Bronchial epithelial cell (primary cell): ENCODE measurements at regions not wholly inside any gene's neighbourhood (a gene's known extent, or its start where the extent isn't known, plus 50 kb on each side); places are given as distances from the start of the nearest gene placed in this dataset.
A peak's percentile ranks its signal among the peaks of the same experiment; 100 is the strongest.

ENCODE experiments used
- DNase-seq: peaks from one replicate; pipeline ENCODE4 v3.0.0-alpha.2; 2010; ENCODE audit warnings: low read depth
- FAIRE-seq: peaks from 2 replicates; lab custom pipeline; 2011; peaks lifted over from hg19 to GRCh38; lab: Jason Lieb, UNC
- H3K27me3 ChIP-seq: 2 replicates; pipeline ENCODE4 v1.5.1; 2011; ENCODE audit warnings: low read length; ENCODE audit not compliant: control insufficient read depth, insufficient read depth
- H3K36me3 ChIP-seq: 2 replicates; pipeline ENCODE4 v1.5.1; 2011; ENCODE audit warnings: low read length; ENCODE audit not compliant: control insufficient read depth, insufficient read depth
- H3K4me3 ChIP-seq: 2 replicates; pipeline ENCODE4 v1.5.1; 2011; ENCODE audit warnings: mild to moderate bottlenecking, low read depth, low read length, control low read depth
- TF ChIP-seq, protein P1 (sequence below): IDR thresholded peaks from 2 replicates; pipeline ENCODE4 v1.5.1; 2011; ENCODE audit warnings: mild to moderate bottlenecking, moderate library complexity, low read length, control low read depth, inconsistent platforms; ENCODE audit not compliant: insufficient read depth, severe bottlenecking

DNA sequence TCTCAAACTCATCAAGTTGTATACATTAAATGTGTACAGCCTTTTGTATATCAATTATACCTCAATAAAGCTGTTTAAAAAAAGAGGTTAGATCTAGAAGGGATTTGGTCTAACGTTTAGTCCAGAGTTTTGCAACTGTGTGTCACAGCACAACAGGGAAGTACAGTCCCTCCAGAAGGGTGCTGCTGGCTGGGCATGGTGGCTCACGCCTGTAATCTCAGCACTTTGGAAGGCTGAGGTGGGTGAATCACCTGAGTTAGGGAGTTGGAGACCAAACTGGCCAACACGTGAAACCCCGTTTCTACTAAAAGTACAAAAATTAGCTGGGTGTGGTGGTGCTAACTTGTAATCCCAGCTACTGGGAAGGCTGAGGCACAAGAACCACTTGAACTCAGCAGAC, 78.3 kb upstream of the HAO2 start:
- Histone ChIP-seq H3K27me3 (peaks cover 10% of the 10 kb centered on the region), H3K4me3 (no peak overlapping the region), H3K36me3 (no peaks in the 10 kb centered on the region)
- DNase-seq (peak; percentile 76), FAIRE-seq (no peak)
- TF ChIP-seq, protein P1, sequence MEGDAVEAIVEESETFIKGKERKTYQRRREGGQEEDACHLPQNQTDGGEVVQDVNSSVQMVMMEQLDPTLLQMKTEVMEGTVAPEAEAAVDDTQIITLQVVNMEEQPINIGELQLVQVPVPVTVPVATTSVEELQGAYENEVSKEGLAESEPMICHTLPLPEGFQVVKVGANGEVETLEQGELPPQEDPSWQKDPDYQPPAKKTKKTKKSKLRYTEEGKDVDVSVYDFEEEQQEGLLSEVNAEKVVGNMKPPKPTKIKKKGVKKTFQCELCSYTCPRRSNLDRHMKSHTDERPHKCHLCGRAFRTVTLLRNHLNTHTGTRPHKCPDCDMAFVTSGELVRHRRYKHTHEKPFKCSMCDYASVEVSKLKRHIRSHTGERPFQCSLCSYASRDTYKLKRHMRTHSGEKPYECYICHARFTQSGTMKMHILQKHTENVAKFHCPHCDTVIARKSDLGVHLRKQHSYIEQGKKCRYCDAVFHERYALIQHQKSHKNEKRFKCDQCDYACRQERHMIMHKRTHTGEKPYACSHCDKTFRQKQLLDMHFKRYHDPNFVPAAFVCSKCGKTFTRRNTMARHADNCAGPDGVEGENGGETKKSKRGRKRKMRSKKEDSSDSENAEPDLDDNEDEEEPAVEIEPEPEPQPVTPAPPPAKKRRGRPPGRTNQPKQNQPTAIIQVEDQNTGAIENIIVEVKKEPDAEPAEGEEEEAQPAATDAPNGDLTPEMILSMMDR: no peak

DNA sequence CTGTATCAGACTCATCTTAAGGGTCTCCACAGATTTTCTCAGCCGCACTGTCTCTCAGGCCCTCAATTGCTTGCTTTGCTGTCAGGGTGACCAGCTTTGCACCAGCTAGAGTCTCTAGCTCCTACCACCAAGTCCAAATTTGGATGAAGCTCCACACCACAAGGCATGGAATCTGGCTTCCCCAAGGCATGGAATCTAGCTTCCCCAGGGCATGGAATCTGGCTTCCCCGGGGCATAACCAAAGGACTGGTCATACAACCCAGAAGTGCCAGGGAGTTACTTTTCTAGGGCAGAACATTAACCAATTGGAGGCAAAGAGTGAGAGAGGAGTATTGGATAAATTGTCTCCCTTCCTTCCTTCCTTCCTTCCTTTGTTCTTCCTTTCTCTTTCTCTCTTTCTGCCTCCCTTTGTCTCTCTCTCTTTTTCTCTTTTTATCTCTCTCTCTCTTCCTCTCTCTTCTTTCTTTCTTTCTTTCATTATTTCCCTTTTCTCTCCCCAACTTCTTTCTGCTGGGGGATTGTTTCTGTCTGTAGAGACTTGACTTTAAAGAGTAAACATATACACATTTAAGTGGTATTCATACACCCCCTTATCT, 76.9 kb upstream of the HAO2 start:
- Histone ChIP-seq H3K27me3 (peaks cover 14% of the 10 kb centered on the region), H3K36me3 (no peaks in the 10 kb centered on the region), H3K4me3 (no peak overlapping the region)
- no peak for FAIRE-seq
- TF ChIP-seq, protein P1: no peak
- no peak for DNase-seq

DNA sequence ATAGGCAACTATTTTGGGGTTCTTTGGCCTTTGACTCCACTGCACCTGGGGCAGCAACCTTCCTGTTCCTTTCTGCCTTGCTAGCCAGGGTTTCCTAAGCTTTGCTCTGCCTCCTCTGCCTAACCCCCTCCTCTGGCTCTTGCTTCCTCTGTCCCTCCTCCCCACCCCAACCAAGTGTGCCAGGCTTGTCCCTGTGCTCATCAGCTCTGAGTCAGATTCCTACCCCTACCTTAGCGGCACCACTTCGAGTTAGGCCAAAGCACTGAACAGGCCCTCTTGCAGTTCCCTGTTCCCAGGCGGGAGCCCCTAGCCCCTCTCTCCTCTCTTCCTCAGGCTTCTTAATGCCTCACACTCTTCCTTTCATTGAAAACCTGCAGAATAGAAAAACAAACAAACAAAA, 74.8 kb upstream of the HAO2 start:
- FAIRE-seq: no peak
- Histone ChIP-seq H3K27me3 (peaks cover 18% of the 10 kb centered on the region), H3K36me3 (no peaks in the 10 kb centered on the region), H3K4me3 (no peak overlapping the region)
- TF ChIP-seq, protein P1: no peak
- no peak for DNase-seq

DNA sequence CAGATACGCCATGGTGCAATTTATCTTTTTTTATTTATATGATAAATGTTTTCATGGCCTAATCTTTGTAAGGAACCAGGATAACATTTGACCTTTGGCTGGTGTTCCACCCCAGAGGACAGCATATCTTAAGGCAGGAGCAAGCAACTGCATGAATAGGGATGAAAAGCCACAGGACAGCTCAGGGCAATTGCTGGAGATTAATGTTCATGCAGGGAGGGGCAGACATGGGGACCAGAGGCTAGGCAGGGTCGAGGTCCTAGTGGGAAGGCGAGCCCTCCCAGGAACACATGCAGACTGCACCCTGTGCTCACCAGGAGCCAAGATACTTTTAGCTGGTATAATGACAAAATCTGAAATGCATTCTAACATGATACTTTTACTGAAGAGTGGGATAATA, 74.4 kb upstream of the HAO2 start:
- Histone ChIP-seq H3K27me3 (peaks cover 18% of the 10 kb centered on the region), H3K36me3 (no peaks in the 10 kb centered on the region), H3K4me3 (no peak overlapping the region)
- DNase-seq (no peak), FAIRE-seq (no peak)
- TF ChIP-seq, protein P1: no peak

DNA sequence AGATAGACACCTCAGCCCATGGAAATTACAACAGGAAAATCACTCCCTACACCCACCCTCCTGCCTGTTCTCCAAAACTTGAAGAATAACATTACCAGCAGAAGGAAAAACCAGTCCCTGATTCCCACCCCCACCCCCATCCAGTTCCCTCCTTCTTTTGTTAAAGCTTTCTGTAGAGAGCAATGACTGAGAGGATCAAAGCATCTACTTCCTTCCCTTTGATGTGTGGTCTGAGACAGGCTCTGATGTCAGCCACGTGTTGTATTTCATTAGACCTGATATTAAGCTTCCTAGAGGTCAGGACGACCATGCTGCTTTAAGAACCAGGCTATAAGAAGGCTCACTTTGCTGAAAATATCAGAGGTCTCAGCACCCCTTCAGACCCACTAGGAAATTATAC, 73.9 kb upstream of the HAO2 start:
- H3K27me3 ChIP-seq: peaks cover 18% of the 10 kb centered on the region
- FAIRE-seq (no peak), DNase-seq (no peak)
- no peaks in the 10 kb centered on the region for H3K36me3 ChIP-seq
- H3K4me3 ChIP-seq: no peak overlapping the region
- TF ChIP-seq, protein P1: no peak

DNA sequence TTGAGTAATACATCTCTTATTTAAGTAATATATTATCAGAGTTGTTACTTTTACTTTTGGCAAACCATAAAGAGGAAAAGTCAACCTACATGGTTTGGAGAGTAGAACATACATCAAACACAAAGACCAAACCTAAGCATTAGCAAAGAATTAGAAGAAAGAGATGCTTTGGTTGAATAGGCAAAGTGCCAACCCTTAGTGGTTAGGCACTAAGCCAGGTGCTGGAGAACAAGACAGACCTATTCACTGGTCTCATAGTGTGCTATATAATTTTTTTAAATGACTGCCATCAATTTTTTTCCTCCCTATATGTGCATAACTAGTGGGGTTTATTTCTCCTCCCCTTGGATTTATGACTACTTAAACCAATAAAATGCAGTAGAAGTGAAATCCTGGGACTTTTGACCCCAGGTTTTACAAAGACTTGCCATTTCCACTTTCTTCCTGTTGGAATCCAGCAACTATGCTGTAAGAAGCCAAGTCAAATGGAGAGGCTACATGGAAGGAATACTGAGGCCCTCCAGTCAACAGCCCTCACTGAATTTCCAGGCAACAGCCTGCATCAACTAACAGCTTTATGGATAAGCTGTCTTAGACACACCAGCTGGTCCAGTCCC, 69.8 kb upstream of the HAO2 start:
- TF ChIP-seq, protein P1: no peak
- Histone ChIP-seq H3K4me3 (no peak overlapping the region), H3K36me3 (no peaks in the 10 kb centered on the region), H3K27me3 (peaks cover 21% of the 10 kb centered on the region)
- peak; percentile 65 for DNase-seq
- FAIRE-seq: no peak
